ENCODE measurements at regions not wholly inside any gene's neighbourhood (a gene's known extent, or its start where the extent isn't known, plus 50 kb on each side); places are given as distances from the start of the nearest gene placed in this dataset.

- TF ChIP-seq CTCF (IDR thresholded peaks at IDR 0.05) (no peak), POLR2A (IDR thresholded peaks at IDR 0.05) (no peak)
These were observed 108.1 kb upstream of the G2E3 start for GRCh38 chr14:30450631-30451545.
